ENCODE measurements at regions not wholly inside any gene's neighbourhood (a gene's known extent, or its start where the extent isn't known, plus 50 kb on each side); places are given as distances from the start of the nearest gene placed in this dataset.

DNA sequence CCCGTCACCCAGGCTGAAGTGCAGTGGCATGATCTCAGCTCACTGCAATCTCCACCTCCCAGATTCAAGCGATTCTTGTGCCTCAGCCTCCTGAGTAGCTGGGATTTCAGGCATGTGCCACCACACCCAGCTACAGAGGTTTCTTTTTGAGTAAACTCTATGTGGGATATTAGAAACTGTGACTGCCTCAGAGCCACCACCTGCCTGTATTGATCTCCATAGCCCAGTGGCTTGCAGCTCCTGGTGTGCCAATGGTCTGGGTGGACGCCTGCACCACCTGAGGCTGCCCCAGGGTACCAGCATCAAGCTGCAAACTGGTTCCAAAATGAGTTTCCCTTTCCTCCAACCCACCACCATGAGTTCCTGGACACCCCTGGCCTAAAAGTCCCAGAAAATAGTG lies 89.7 kb upstream of the SLC44A3 start:
- no peak for TF ChIP-seq POLR2A (IDR thresholded peaks at IDR 0.05)
- TF ChIP-seq, protein P1, sequence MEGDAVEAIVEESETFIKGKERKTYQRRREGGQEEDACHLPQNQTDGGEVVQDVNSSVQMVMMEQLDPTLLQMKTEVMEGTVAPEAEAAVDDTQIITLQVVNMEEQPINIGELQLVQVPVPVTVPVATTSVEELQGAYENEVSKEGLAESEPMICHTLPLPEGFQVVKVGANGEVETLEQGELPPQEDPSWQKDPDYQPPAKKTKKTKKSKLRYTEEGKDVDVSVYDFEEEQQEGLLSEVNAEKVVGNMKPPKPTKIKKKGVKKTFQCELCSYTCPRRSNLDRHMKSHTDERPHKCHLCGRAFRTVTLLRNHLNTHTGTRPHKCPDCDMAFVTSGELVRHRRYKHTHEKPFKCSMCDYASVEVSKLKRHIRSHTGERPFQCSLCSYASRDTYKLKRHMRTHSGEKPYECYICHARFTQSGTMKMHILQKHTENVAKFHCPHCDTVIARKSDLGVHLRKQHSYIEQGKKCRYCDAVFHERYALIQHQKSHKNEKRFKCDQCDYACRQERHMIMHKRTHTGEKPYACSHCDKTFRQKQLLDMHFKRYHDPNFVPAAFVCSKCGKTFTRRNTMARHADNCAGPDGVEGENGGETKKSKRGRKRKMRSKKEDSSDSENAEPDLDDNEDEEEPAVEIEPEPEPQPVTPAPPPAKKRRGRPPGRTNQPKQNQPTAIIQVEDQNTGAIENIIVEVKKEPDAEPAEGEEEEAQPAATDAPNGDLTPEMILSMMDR (IDR thresholded peaks at IDR 0.05 in 4 of 5, conservative IDR thresholded peaks at IDR 0.05 in 1 of 5), result no peak
